Prostate gland (tissue), 2 donors: ENCODE measurements at regions not wholly inside any gene's neighbourhood (a gene's known extent, or its start where the extent isn't known, plus 50 kb on each side); places are given as distances from the start of the nearest gene placed in this dataset.

Experiments used
- DNase-seq: peaks from one replicate; pipeline ENCODE4 v3.0.0-alpha.2; 2019; ENCODE audit warnings: low spot score
- H3K27ac ChIP-seq, 2 donors: fragments of 200-600 bp; sonication (generic); 2 replicates each; pipeline ENCODE4 v1.5.1; 2017 to 2019
- H3K27me3 ChIP-seq: fragments of 200-600 bp; sonication (generic); replicated peaks from 2 replicates; pipeline ENCODE4 v1.5.1; 2019; ENCODE audit not compliant: insufficient read depth
- H3K36me3 ChIP-seq, 2 donors: fragments of 200-600 bp; sonication (generic); 1 replicate in 1 of 2; 2 replicates in 1 of 2; pipeline versions ENCODE4 v1.5.1 to v1.8.1; 2017 to 2019
- H3K4me1 ChIP-seq: fragments of 200-600 bp; sonication (generic); replicated peaks from 2 replicates; pipeline ENCODE4 v1.5.1; 2019
- H3K4me3 ChIP-seq, 2 donors: fragments of 200-600 bp; sonication (generic); 2 replicates each; pipeline ENCODE4 v1.5.1; 2017 to 2019
- H3K9me3 ChIP-seq: fragments of 200-600 bp; sonication (generic); 2 replicates; pipeline ENCODE4 v1.5.1; 2017
- CTCF ChIP-seq, 4 experiments: fragments of 200-600 bp in 2 of 4; fragments of 450-650 bp in 2 of 4; sonication (generic) in 2 of 4; IDR thresholded peaks; 1 replicate in 3 of 4; 2 replicates in 1 of 4; pipeline ENCODE4 v1.5.1; 2016 to 2019; ENCODE audit warnings: antibody characterized with exemption in 4 of 4, mild to moderate bottlenecking in 2 of 4, moderate library complexity in 2 of 4
- POLR2A ChIP-seq: fragments of 450-650 bp; IDR thresholded peaks from one replicate; pipeline ENCODE4 v1.6.1; 2016; ENCODE audit warnings: antibody characterized with exemption, mild to moderate bottlenecking
- POLR2AphosphoS5 ChIP-seq: sonication (generic); formaldehyde crosslinking; IDR thresholded peaks from one replicate; pipeline ENCODE4 v1.6.1; 2017; ENCODE audit warnings: antibody characterized with exemption
- WGBS: methylation state at CpG from one replicate; pipeline ENCODE4 v1.1.5; 2018; 5-methylcytosine and 5-hydroxymethylcytosine counted together
- intact Hi-C: fragments of 100-400 bp; cut with DNase I; formaldehyde crosslinking; loops from one replicate; pipeline ENCODE4 v1.14.2; 2022

DNA sequence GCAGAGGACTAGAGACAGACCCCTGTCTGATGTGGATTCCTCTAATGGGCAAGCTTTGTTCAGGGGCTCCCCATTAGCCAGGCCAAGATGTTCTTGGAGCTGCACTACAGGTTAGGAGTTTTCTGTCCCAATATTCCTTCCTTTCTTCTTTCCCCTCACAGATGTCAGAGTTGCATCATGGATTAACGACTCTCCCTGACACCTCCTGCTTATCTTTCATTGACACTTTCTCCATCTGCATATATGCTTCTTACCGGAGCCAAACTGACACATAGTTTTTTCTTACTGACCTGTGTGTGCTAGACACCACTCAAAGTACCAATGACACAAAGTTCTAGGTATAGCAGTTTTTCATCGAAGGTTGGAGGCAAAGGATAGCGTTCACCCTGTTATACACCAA lies 228.6 kb upstream of the HCCS start:
- H3K4me3 ChIP-seq = no peak overlapping the region
- TF ChIP-seq POLR2A (no peak), POLR2AphosphoS5 (no peak), CTCF (IDR thresholded peaks at IDR 0.05) (no peak)
- H3K36me3 ChIP-seq = no peaks in the 10 kb centered on the region
- H3K4me1 ChIP-seq = no peaks in the 10 kb centered on the region
- H3K9me3 ChIP-seq = no peaks in the 10 kb centered on the region
- no peak overlapping the region for H3K27ac ChIP-seq
- 92% methylated on average over 4 of the region's 4 CpGs for WGBS
- intact Hi-C loops = no loop called here
- H3K27me3 ChIP-seq = no peaks in the 10 kb centered on the region
- DNase-seq = no peak

GRCh38 chrX:10884246-10884645 lies 226.9 kb upstream of the HCCS start:
- no peak overlapping the region for H3K27ac ChIP-seq
- H3K4me1 ChIP-seq = no peaks in the 10 kb centered on the region
- no peaks in the 10 kb centered on the region for H3K9me3 ChIP-seq
- intact Hi-C loops = no loop called here
- no peak overlapping the region for H3K4me3 ChIP-seq
- no peak for DNase-seq
- H3K27me3 ChIP-seq = no peaks in the 10 kb centered on the region
- H3K36me3 ChIP-seq = no peaks in the 10 kb centered on the region
- WGBS = 73% methylated on average over 2 of the region's 2 CpGs
- no peak for TF ChIP-seq POLR2A
- no peak for TF ChIP-seq POLR2AphosphoS5
- no peak for TF ChIP-seq CTCF (IDR thresholded peaks at IDR 0.05)

DNA sequence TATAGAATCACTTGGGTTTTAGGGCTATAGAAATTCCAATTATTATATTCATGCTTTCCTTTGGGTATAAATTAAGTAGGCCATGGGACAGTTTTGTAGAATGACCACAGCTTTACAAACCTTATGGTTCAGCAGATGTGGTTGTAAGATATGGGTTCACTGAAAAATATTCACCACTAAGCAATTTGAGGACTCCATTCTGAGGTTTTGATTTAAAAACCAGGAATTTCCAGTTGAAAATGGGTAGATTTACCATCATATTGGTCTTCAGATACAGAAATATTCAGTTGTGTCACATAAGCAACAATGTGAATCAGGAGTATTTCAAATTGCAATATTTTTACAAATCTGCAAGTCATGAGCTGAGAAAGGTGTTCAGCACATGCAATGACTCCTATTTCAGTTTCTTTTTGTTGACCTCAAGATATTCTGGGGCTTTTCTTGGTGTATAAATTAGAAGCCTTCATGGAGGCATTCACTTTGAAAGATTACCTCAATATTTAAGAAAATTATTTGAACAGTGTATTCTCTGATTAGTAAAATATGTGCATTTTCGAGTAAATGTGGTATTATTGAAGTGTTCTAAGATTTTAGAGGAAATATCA lies 218.4 kb upstream of the HCCS start:
- TF ChIP-seq CTCF (IDR thresholded peaks at IDR 0.05) = no peak
- no peak for TF ChIP-seq POLR2A
- no peak for TF ChIP-seq POLR2AphosphoS5
- Histone ChIP-seq H3K4me1 (no peaks in the 10 kb centered on the region), H3K4me3 (no peak overlapping the region), H3K27me3 (no peaks in the 10 kb centered on the region), H3K36me3 (no peaks in the 10 kb centered on the region), H3K27ac (no peak overlapping the region), H3K9me3 (no peaks in the 10 kb centered on the region)
- intact Hi-C loops = no loop called here
- WGBS = 100% methylated on average over 1 of the region's 1 CpG
- no peak for DNase-seq

DNA sequence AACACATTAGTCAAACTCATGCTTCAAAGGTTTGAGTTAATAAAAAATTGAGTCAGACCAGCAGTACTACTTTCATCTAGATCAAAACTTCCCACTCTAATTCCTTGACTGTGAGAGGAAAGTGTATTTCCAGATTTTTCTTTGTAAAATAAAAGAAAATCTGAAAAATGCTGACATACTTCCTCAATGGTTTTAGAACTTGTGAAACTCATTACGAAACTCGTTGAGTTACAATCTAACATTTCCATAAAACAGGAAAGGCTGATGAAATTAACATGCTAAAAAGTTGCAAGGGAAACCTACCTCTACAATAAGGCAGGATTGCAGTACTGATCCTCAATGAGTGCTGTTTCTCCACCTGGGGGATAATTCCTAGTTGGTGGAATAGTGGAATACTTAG lies 217.8 kb upstream of the HCCS start:
- no peak for TF ChIP-seq POLR2A
- TF ChIP-seq CTCF (IDR thresholded peaks at IDR 0.05) = no peak
- no peak for TF ChIP-seq POLR2AphosphoS5
- DNase-seq = no peak
- Histone ChIP-seq H3K36me3 (no peaks in the 10 kb centered on the region), H3K27me3 (no peaks in the 10 kb centered on the region), H3K9me3 (no peaks in the 10 kb centered on the region), H3K27ac (no peak overlapping the region), H3K4me1 (no peaks in the 10 kb centered on the region), H3K4me3 (no peak overlapping the region)
- 92% methylated on average over 2 of the region's 2 CpGs for WGBS
- intact Hi-C loops = no loop called here

DNA sequence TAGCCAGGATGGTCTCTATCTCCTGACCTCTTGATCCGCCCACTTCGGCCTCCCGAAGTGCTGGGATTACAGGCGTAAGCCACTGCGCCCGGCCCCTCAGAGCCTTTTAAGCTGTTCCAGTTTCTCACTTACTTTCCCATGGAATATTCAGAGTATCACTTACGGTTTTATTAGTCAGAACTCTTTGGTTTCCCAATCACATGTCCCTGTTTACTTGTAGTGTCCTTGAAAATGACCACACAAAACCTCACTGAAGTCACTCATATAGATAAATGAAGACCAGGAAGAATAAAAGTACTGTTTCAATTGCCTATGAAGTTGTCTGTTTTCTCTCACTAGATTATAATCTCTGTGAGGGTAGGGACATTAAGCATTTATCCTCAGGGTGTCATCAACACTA lies 217.2 kb upstream of the HCCS start:
- intact Hi-C loops = no loop called here
- TF ChIP-seq POLR2A (no peak), CTCF (IDR thresholded peaks at IDR 0.05) (no peak), POLR2AphosphoS5 (no peak)
- no peaks in the 10 kb centered on the region for H3K36me3 ChIP-seq
- no peak overlapping the region for H3K4me3 ChIP-seq
- H3K27ac ChIP-seq = no peak overlapping the region
- H3K27me3 ChIP-seq = no peaks in the 10 kb centered on the region
- WGBS = 93% methylated on average over 7 of the region's 7 CpGs
- H3K9me3 ChIP-seq = no peaks in the 10 kb centered on the region
- no peaks in the 10 kb centered on the region for H3K4me1 ChIP-seq
- no peak for DNase-seq
